ENCODE measurements at regions not wholly inside any gene's neighbourhood (a gene's known extent, or its start where the extent isn't known, plus 50 kb on each side); places are given as distances from the start of the nearest gene placed in this dataset.

DNA sequence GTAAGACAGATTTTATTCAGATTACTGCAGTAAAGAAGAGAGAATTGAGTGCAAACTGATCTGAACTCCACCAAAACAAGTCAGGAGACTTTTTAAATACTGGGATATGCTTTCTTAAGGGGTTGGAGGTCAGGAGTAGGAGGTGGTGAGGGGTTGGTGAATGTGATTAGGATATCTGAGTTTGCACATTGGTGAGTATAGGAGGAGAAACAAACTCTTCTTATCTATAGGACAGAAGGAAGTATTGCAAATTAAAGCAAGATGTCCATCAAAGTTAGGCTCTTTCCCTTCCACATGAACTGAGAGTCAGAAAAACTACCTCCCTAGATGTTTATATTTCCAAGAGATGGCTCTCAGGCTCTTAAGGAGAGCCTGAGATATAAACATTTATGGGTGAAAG, 114.6 kb upstream of the HTR1E start:
- no peaks in the 10 kb centered on the region for H3K27me3 ChIP-seq (replicated peaks; ENCODE audit: insufficient read depth)
- no peak for ATAC-seq (ENCODE audit: insufficient number of reproducible peaks, low FRiP score, low read depth)
- H3K36me3 ChIP-seq: no peaks in the 10 kb centered on the region
- H3K4me1 ChIP-seq (ENCODE audit: control insufficient read depth in 1 of 2, low read depth in 2 of 2): no peaks in the 10 kb centered on the region
- TF ChIP-seq, protein P1, sequence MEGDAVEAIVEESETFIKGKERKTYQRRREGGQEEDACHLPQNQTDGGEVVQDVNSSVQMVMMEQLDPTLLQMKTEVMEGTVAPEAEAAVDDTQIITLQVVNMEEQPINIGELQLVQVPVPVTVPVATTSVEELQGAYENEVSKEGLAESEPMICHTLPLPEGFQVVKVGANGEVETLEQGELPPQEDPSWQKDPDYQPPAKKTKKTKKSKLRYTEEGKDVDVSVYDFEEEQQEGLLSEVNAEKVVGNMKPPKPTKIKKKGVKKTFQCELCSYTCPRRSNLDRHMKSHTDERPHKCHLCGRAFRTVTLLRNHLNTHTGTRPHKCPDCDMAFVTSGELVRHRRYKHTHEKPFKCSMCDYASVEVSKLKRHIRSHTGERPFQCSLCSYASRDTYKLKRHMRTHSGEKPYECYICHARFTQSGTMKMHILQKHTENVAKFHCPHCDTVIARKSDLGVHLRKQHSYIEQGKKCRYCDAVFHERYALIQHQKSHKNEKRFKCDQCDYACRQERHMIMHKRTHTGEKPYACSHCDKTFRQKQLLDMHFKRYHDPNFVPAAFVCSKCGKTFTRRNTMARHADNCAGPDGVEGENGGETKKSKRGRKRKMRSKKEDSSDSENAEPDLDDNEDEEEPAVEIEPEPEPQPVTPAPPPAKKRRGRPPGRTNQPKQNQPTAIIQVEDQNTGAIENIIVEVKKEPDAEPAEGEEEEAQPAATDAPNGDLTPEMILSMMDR (IDR thresholded peaks at IDR 0.05): no peak
- DNase-seq (ENCODE audit: low spot score): no peak
- no peak overlapping the region for H3K4me3 ChIP-seq
- no peaks in the 10 kb centered on the region for H3K9me3 ChIP-seq
- H3K27ac ChIP-seq: no peak overlapping the region

DNA sequence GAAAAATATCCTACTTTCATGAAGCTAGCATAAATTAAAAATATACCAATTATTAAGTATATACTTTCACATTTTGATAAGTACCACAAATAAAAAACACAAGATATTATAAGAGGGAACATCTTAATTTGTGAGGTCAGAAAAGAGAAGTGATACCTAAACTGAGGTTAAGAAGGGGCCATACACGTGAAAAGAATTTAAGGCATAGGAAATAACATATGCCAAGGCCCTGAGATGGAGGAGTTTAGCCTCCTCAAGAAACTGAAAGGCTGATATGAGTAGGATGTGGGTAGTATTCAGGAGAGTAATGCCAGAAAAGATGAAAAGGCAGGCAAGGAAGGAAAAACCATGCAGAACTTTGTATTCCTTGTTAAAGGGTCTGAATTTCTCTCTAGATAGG, 116.6 kb upstream of the HTR1E start:
- H3K4me1 ChIP-seq (ENCODE audit: control insufficient read depth in 1 of 2, low read depth in 2 of 2): no peaks in the 10 kb centered on the region
- H3K9me3 ChIP-seq: no peaks in the 10 kb centered on the region
- ATAC-seq (ENCODE audit: insufficient number of reproducible peaks, low FRiP score, low read depth) (no peak), DNase-seq (ENCODE audit: low spot score) (no peak)
- no peaks in the 10 kb centered on the region for H3K27me3 ChIP-seq (replicated peaks; ENCODE audit: insufficient read depth)
- no peak overlapping the region for H3K4me3 ChIP-seq
- H3K36me3 ChIP-seq: no peaks in the 10 kb centered on the region
- no peak overlapping the region for H3K27ac ChIP-seq
- TF ChIP-seq, protein P1 (IDR thresholded peaks at IDR 0.05): no peak

DNA sequence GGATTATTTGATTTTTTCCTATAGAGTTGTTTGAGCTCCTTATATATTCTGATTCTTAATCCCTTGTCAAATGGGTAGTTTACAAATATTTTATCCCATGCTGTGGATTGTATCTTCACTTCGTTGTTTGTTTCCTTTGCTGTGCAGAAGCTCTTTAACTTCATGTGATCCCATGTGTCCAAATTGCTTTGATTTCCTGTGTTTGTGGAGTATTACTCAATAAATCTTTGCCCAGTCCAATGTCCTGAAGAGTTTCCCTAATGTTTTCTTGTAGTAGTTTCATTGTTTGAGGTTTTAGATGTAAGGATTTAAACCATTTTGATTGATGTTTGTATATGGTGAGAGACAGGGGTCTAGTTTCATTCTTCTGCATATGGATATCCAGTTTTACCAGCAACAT, 143.7 kb upstream of the HTR1E start:
- H3K36me3 ChIP-seq: no peaks in the 10 kb centered on the region
- H3K27me3 ChIP-seq (replicated peaks; ENCODE audit: insufficient read depth): no peaks in the 10 kb centered on the region
- no peaks in the 10 kb centered on the region for H3K4me1 ChIP-seq (ENCODE audit: control insufficient read depth in 1 of 2, low read depth in 2 of 2)
- no peak overlapping the region for H3K4me3 ChIP-seq
- no peaks in the 10 kb centered on the region for H3K9me3 ChIP-seq
- TF ChIP-seq, protein P1 (IDR thresholded peaks at IDR 0.05): no peak
- no peak for DNase-seq (ENCODE audit: low spot score)
- ATAC-seq (ENCODE audit: insufficient number of reproducible peaks, low FRiP score, low read depth): no peak
- H3K27ac ChIP-seq: no peak overlapping the region

DNA sequence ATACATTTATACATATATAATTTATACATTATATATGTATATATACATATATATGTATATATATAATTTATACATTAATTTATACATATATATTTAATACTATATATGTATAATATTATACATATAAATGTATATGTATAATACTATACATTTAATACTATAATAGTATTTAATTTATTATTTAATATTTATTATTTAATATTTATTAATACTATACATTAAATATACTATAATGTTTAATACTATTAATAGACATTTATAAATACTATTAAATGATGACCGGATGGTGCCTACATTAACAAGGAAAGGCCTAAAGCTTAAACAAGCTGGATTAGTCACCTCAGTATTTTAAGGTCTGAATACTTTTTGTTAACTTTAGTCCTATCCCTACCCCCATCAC, 145.9 kb upstream of the HTR1E start:
- H3K9me3 ChIP-seq: no peaks in the 10 kb centered on the region
- TF ChIP-seq, protein P1 (IDR thresholded peaks at IDR 0.05): no peak
- no peaks in the 10 kb centered on the region for H3K4me1 ChIP-seq (ENCODE audit: control insufficient read depth in 1 of 2, low read depth in 2 of 2)
- no peak overlapping the region for H3K27ac ChIP-seq
- no peaks in the 10 kb centered on the region for H3K36me3 ChIP-seq
- no peak for ATAC-seq (ENCODE audit: insufficient number of reproducible peaks, low FRiP score, low read depth)
- no peak for DNase-seq (ENCODE audit: low spot score)
- H3K27me3 ChIP-seq (replicated peaks; ENCODE audit: insufficient read depth): no peaks in the 10 kb centered on the region
- no peak overlapping the region for H3K4me3 ChIP-seq

DNA sequence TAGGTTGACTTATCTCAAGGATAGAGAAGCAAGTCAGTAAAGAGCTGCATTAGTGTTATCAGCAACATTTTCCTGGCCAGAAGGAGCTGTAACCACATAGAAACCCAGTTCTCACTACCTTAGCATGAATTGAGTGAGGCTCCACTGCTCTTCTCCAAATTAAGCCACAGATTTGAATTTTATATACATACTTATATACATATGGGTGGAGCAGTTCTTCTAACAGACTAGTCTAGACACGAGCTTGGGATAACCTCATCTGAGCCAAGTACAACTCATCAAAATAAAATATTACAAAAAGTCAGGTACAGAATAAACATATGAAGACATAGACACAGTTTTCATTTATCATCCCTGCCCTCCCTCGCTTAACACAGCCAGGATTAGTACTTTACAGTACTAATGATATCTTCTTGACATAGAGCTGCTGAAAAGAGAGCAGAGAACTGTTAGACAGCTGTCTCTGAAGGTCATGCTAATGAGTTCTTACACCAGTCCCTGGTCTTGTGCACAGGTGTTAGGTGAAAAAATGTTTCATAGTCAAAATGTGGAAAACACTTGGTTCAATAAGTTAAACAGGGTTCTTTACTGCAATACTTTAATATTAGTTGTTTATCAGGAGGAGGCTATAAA, 147.4 kb upstream of the HTR1E start:
- no peak for ATAC-seq (ENCODE audit: insufficient number of reproducible peaks, low FRiP score, low read depth)
- no peaks in the 10 kb centered on the region for H3K9me3 ChIP-seq
- TF ChIP-seq, protein P1 (IDR thresholded peaks at IDR 0.05): no peak
- H3K4me3 ChIP-seq: no peak overlapping the region
- H3K36me3 ChIP-seq: no peaks in the 10 kb centered on the region
- no peaks in the 10 kb centered on the region for H3K27me3 ChIP-seq (replicated peaks; ENCODE audit: insufficient read depth)
- DNase-seq (ENCODE audit: low spot score): no peak
- H3K27ac ChIP-seq: no peak overlapping the region
- H3K4me1 ChIP-seq (ENCODE audit: control insufficient read depth in 1 of 2, low read depth in 2 of 2): no peaks in the 10 kb centered on the region

Measured in thoracic aorta (tissue), 2 donors.